Activated CD4-positive, alpha-beta T cell treated with anti-CD3 and anti-CD28 coated beads for 1 hour (primary cell): ENCODE measurements at regions not wholly inside any gene's neighbourhood (a gene's known extent, or its start where the extent isn't known, plus 50 kb on each side); places are given as distances from the start of the nearest gene placed in this dataset.
"Not testable (repeated sequence)": the region's sequence is repeated elsewhere in the genome, so short reads cannot be mapped to it uniquely, and the experiment has no call there.

Experiments
- DNase-seq: peaks from one replicate; pipeline ENCODE4 v3.0.0-alpha.2; 2020

DNA sequence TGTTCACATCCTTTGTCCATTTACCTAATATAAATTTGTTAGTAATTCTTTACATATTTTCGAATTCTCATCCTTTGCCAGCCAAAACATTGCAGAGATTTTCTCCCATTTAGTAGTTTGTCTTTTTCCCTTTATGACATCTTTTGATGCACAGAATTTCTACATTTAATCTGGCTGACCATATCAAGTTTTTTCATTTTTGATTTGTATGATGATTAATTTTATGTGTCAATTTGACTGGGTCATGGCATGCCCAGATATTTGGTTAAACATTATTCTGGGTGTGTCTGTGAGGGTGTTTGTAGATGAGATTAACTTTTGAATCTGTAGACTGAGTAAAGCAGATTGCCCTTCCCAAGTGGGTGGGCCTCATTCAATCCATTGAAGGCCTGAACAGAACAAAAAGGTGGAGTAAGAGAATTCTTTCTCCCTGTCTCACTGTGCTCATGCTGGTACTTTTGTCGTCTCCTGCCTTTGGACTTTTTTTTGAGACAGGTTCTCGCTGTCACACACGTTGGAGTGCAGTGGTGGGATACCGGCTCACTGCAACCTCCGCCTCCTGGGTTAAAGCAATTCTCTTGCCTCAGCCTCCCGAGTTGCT is 72.1 kb upstream of the EPB41L1 start:
- no peak for DNase-seq

DNA sequence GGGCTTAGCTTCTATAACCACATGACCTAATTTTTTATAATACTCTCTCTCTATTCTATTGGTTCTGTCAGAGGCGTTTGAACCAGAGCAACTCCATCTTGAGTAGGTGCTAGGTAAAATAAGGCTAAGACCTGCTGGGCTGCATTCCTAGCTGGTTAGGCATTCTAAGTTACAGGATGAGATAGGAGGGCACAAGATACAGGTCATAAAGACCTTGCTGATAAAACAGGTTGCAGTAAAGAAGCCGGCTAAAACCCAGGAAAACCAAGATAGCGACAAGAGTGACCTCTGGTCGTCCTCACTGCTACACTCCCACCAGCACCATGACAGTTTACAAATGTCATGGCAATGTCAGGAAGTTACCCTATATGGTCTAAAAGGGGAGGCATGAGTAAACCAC is 71.3 kb upstream of the EPB41L1 start:
- DNase-seq, result not testable (repeated sequence)

- no peak for DNase-seq
Observed at GRCh38 chr20:36084356-36084755, 70.2 kb upstream of the EPB41L1 start.

DNA sequence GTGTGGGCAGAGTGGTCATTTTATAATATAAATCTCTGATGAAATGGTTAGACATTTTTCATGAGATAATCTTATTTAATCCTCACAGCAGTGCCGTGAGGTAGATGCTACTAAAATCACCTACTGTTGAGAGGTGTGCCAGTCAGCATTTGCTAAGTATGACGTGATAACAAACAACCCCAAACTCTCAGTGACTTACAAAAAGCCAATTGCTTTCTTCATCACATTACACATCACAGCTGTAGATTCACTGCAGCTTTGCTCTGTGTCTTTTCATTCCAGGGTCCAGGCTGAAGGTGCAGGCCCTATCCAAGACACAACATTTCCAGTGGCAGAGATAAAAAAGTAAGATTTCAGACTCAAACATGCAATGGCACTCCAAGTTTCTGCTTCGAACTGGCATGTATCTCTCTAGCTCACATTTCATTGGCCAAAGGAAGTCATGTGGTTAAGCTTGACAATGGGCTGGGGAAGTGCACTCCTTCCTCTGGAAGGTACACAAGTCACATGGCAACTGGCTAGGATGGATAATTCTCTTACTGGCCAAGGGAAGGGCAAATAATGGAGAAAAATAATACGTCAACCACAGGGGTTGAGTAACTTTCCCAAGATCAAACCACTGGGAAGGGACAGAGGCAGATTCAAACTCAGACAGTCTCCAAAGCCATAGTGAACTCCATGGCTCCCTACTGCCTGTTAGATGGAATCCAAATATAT is 69.5 kb upstream of the EPB41L1 start:
- no peak for DNase-seq

DNA sequence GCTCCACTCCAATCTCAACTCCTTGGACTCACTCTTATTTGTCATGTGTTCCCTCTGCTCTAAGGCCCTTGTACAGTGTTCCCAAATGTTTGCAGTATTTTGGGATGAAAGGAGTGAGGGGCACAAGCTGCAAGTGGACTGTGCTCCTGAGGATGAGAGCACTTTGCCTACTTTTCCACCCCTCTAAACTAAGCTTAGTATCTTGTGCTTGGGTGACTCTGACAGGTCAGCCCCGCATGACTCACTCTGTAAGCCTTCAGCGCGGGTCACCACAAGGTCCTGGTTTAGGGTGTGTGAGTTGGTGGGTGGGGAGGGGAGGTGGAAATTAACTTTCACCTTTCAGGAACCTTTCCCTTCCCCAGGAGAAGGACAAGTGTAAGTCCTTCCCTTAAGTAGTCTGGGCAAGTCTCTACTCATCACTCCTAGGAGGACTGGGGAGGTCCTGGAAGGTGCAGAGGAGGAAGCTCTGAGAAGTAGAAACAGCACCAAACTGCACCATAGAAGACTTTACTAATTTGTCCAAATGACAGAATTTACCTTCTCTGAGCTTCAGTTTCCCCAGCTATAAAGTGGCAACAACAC is 68.8 kb upstream of the EPB41L1 start:
- no peak for DNase-seq

DNA sequence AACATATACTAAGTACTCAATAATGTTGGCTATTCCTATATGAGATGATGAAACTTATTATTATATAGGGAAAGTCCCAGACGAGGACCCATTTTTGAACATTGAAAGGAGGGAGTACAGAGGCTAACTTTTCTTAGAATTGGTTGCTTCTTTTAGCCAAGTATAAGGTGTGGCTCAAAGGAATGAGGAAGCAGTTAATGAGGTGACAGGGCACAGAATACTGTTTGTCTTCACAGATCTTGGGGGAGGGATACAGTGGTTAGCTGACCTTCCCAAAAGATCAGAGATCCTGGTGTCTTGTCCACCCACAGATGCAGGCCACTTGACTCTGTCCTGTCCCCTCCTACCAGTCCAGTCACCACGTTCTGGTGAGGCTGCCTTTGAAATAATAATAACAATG is 67.8 kb upstream of the EPB41L1 start:
- no peak for DNase-seq

DNA sequence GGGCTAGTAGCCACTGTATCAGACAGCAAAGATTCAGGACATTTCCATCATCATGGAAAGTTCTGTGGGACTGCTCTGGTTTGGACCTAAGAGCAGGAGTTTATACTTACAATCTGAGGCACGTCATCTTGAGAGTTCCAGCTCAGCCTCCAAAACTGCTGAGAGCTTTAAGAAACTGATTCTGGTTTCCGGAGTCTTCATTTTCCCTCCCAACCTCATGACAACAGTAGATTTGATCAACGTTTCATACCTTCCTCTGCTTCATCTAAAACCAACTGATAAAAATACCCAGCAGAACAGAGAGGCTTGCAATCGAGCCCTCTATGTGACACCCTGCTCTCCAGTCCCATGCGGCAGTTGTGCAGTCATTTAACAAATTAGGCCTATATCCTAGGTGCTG is 64.3 kb upstream of the EPB41L1 start:
- DNase-seq, result no peak

DNA sequence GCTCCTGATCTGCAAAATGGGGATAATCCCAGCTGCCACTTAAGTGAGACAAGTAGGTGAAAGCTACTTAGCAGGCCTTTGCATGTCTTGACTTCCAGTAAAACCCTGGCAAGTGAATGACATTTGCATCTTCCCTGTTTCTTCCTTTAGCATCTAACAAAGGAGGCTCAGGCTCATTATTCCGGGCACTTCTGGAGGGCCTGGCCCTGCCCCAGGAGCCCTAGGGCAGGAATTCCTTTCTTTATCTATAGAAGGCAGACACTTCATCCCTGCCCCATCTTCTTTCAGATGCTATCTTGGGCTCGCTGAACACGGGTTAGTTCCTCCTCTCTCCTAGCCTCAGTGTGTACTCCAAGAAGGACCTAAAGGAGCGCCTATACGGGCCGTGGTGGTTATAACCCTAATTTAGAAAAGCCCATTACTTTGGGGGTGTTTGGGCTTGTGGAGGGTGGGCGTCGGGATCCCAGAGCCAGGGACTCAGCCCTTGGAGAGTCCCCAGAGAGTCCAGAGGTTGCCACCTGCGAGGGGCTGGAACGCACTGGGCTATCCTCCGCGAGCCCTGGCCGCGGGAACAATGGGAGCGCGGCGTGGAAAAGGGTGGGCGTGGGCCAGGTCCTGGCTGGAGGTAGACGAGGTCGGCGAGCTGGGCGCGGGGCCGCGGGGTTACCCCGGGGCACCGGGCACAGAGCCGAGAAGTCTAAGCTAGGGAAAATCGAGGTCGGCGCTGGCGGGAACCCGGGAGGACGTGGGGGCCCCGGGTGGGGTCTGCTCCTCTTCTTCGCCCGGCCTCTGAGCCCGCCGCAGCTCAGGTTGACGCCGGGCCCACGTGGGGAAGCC is 62.8 kb upstream of the EPB41L1 start:
- DNase-seq, result no peak

GRCh38 chr20:36092398-36093024 is 62.0 kb upstream of the EPB41L1 start:
- no peak for DNase-seq

DNA sequence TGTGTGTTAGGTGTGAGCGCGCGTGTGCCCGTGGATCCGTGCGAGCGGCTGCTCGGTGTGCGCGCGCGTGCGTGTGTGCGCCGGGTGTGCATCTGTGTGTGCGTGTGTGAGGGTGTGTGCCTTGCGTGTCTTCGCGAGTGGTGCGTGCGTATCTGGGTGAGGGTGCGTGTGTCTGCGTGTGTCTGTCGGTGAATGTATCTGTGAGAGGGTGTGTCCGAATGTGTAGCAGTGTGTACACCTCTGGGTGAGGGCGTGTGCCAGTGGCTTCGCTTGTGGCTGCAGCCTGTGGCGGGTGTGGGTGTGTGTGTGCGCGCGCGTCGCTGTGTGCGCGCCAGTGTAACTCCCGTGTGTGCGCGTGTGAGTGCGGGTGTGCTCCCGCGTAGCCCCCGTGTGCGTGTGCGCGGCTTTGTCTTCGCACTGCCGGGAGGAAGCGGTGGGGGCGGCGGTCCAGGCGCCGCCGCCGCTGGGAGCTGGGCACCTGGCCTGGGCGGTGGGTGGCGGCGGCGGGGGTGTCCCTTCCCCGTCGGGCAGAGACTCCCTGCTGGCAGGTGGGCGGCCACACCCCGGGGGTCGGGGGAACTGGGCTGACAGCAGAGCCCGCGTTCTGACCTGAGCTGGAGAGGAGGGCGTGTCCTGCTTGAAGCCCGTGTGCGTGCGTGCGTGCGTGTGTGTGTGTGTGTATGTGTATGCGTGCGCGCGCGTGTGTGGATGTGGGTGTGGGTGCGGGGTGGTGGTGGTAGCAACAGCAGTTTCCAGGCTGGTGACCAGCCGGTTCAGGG is 61.3 kb upstream of the EPB41L1 start:
- DNase-seq, result peak; percentile 15

DNA sequence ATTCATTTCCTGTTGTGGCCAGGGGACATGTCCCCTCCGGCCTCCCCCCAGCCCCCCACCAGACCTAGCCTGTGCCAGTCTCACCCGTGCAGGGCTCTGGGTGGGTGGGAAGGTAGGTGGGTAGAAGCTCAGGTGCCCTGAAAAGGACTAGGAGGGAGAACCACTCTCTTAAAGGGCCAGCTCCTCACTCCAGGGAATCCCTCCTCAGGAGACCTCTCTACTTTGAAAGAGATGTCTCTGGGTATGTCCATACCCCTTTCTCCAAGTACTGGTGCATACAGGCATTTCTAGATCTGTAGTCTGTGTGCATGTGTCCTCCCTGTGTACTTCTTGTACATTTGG is 60.8 kb upstream of the EPB41L1 start:
- no peak for DNase-seq

DNA sequence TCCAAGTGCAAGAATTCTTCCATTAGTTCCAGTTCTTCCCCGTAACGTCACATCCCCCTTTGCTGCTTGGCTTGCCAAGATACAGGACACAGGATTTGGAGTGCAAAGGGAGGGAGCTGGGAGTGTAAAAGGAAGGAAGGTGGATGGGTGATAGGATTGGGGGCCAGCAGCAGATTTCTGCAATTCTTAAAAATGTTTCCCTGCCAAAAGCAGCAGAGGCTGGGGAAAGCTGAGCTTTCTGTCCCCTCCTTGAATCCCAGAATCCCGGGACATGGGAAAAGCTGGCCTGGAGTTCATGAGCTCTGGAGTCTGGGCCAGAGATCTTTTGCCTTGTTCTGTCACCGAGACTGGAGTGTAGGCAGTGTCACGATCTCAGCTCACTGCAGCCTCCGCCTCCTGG is 60.0 kb upstream of the EPB41L1 start:
- no peak for DNase-seq

GRCh38 chr20:36096435-36096834 is 58.1 kb upstream of the EPB41L1 start:
- no peak for DNase-seq

GRCh38 chr20:36097337-36098151 is 57.0 kb upstream of the EPB41L1 start:
- no peak for DNase-seq

GRCh38 chr20:36098364-36098763 is 56.2 kb upstream of the EPB41L1 start:
- no peak for DNase-seq

- no peak for DNase-seq
Observed at GRCh38 chr20:36099106-36099505, 55.4 kb upstream of the EPB41L1 start.

DNA sequence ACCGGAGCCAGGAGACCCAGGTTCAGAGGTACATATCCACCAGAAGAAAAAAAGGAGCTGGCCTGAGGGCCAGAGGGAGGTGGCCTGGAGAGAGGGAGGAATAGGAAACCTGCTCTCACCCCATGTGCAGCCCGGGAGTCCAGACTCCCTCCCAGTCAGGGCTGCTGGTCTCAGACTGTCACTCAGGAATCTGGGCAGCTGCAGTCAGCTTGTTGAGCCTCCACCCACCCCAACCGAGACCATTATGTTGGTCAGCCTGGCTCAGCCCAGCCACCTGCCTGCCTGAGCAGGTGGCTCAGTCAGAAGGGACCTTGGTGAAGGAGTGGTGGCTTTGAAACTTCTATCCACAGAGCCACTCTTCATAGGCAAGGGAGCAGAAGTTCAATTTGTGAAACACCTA is 53.3 kb upstream of the EPB41L1 start:
- no peak for DNase-seq

- DNase-seq, result no peak
Observed at GRCh38 chr20:36102306-36102705, 52.2 kb upstream of the EPB41L1 start.

GRCh38 chr20:36102809-36103596 is 51.5 kb upstream of the EPB41L1 start:
- DNase-seq, result no peak

DNA sequence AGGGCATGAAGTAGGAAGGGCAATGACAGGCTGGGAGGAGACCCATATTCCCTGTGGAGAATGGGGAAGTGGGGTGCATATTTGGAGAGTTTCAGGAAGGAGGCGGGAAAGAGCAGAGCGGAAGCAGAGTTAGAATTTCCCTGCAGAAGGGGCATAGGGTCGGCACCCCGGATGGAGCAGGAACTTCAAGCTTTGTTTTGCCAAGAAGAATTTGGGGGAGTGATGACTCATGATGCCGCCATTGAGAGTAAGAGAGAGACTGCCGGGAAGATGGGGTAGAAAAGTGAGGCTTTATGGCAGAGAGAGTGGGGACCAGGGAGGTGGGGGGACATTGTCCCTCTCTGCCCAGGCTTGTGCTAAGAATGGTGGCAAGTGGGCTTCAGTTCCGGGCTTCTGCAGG is 50.3 kb upstream of the EPB41L1 start:
- no peak for DNase-seq
